PC-9 (cell line): ENCODE measurements at regions not wholly inside any gene's neighbourhood (a gene's known extent, or its start where the extent isn't known, plus 50 kb on each side); places are given as distances from the start of the nearest gene placed in this dataset.

ENCODE experiments used
- BruUV-seq: library from RNA; stranded (reverse); fragments of 400-500 nt; replicated peaks from 2 replicates; lab custom pipeline; 2021; lab: Mats Ljungman, UMichigan
- CTCF ChIA-PET: fragments of 300-600 bp; sonication (Branson Sonifier 250); formaldehyde crosslinking; loops from one replicate; lab custom pipeline; 2022; ENCODE audit warnings: antibody characterized with exemption; lab: Charles Lee
- POLR2A ChIA-PET: fragments of 300-600 bp; sonication (Branson Sonifier 250); formaldehyde crosslinking; loops from one replicate; lab custom pipeline; 2022; ENCODE audit warnings: antibody characterized with exemption; ENCODE audit not compliant: unreplicated experiment; lab: Charles Lee
- DNase-seq, 2 experiments: peaks; one replicate each; pipeline versions ENCODE4 v3.0.0 to v3.0.0-alpha.2; 2015 to 2022; ENCODE audit warnings: mixed read lengths in 1 of 2
- H2AFZ ChIP-seq: fragments of 200-600 bp; sonication (generic); 2 replicates; pipeline ENCODE4 v1.8.1; 2017; ENCODE audit warnings: antibody characterized with exemption
- H3F3A ChIP-seq: fragments of 200-600 bp; sonication (generic); 2 replicates; pipeline ENCODE4 v1.8.1; 2017; ENCODE audit warnings: antibody characterized with exemption, mild to moderate bottlenecking, low read depth; ENCODE audit not compliant: insufficient read depth
- H3K27ac ChIP-seq: fragments of 200-600 bp; sonication (generic); 2 replicates; pipeline ENCODE4 v1.6.1; 2016; ENCODE audit warnings: mixed run types
- H3K27me3 ChIP-seq: fragments of 200-600 bp; sonication (generic); 2 replicates; pipeline ENCODE4 v1.6.1; 2016; ENCODE audit warnings: low read depth, mixed run types; ENCODE audit not compliant: insufficient read depth
- H3K36me3 ChIP-seq: fragments of 200-600 bp; sonication (generic); 2 replicates; pipeline ENCODE4 v1.6.1; 2016; ENCODE audit warnings: low read depth, mixed run types
- H3K4me1 ChIP-seq: fragments of 200-600 bp; sonication (generic); replicated peaks from 2 replicates; pipeline ENCODE4 v1.6.1; 2016; ENCODE audit warnings: mixed run types; ENCODE audit not compliant: insufficient read depth
- H3K4me2 ChIP-seq: fragments of 200-600 bp; sonication (generic); 2 replicates; pipeline ENCODE4 v1.6.1; 2017; ENCODE audit warnings: mixed run types
- H3K4me3 ChIP-seq: fragments of 200-600 bp; sonication (generic); 2 replicates; pipeline ENCODE4 v1.6.1; 2016; ENCODE audit warnings: mixed run types
- H3K79me2 ChIP-seq: fragments of 200-600 bp; sonication (generic); 2 replicates; pipeline ENCODE4 v1.6.1; 2017; ENCODE audit warnings: low read depth, mixed run types
- H3K9me2 ChIP-seq: fragments of 200-600 bp; sonication (generic); 2 replicates; pipeline ENCODE4 v1.8.1; 2017; ENCODE audit warnings: mild to moderate bottlenecking; ENCODE audit not compliant: insufficient read depth
- H3K9me3 ChIP-seq: fragments of 200-600 bp; sonication (generic); 2 replicates; pipeline ENCODE4 v1.8.1; 2016; ENCODE audit warnings: low read depth; ENCODE audit not compliant: insufficient read depth
- H4K20me1 ChIP-seq: fragments of 200-600 bp; sonication (generic); 2 replicates; pipeline ENCODE4 v1.8.1; 2017; ENCODE audit not compliant: insufficient read depth
- EZH2 ChIP-seq: fragments of 200-600 bp; sonication (generic); IDR thresholded peaks from 2 replicates; pipeline ENCODE4 v1.8.0; 2017; ENCODE audit warnings: antibody characterized with exemption, low read depth
- intact Hi-C: fragments of 100-400 bp; cut with micrococcal nuclease; formaldehyde crosslinking; loops from one replicate; pipeline ENCODE4 v1.10.0; 2022; ENCODE audit not compliant: unreplicated experiment
- TF ChIP-seq, protein P1 (sequence below): fragments of 200-600 bp; sonication (generic); conservative IDR thresholded peaks from 2 replicates; pipeline ENCODE4 v1.6.1; 2017; ENCODE audit warnings: mixed run types, antibody characterized with exemption, mild to moderate bottlenecking, moderate library complexity

DNA sequence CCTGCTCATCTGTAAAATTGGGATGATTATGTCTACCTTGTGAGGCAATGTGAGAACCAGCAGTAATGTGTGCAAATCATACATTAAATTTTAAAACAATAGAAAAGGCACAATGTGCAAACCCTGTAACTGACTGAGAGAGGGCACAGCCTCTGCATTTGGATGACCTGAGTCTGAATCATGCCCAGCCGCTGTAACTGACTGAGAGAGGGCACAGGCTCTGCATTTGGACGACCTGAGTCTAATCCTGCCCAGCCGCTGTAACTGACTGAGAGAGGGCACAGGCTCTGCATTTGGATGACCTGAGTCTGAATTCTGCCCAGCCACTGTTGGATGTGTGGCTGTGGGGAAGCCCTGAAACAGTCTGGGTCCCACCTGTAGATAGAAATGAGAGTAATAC lies 351.5 kb upstream of the SHH start:
- POLR2A ChIA-PET = no interaction called here
- intact Hi-C loops = no loop called here

GRCh38 chr7:156162451-156162850 lies 350.2 kb upstream of the SHH start:
- H3K27ac ChIP-seq = no peak overlapping the region
- H3K9me3 ChIP-seq = no peaks in the 10 kb centered on the region
- H3K4me1 ChIP-seq = 0 out of 2 replicates have a peak, but pooled peaks cover 4% of the 10 kb centered on the region
- ChIA-PET CTCF (no interaction called here), POLR2A (no interaction called here)
- H2AFZ ChIP-seq = no peak overlapping the region
- DNase-seq = no peak
- no peaks in the 10 kb centered on the region for H3K79me2 ChIP-seq
- BruUV-seq = no TSS peak
- no peaks in the 10 kb centered on the region for H4K20me1 ChIP-seq
- H3K4me3 ChIP-seq = no peak overlapping the region
- no peaks in the 10 kb centered on the region for H3F3A ChIP-seq
- peaks cover 63% of the 10 kb centered on the region for H3K27me3 ChIP-seq
- TF ChIP-seq, protein P1, sequence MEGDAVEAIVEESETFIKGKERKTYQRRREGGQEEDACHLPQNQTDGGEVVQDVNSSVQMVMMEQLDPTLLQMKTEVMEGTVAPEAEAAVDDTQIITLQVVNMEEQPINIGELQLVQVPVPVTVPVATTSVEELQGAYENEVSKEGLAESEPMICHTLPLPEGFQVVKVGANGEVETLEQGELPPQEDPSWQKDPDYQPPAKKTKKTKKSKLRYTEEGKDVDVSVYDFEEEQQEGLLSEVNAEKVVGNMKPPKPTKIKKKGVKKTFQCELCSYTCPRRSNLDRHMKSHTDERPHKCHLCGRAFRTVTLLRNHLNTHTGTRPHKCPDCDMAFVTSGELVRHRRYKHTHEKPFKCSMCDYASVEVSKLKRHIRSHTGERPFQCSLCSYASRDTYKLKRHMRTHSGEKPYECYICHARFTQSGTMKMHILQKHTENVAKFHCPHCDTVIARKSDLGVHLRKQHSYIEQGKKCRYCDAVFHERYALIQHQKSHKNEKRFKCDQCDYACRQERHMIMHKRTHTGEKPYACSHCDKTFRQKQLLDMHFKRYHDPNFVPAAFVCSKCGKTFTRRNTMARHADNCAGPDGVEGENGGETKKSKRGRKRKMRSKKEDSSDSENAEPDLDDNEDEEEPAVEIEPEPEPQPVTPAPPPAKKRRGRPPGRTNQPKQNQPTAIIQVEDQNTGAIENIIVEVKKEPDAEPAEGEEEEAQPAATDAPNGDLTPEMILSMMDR = no peak
- TF ChIP-seq EZH2 = no peak
- no peaks in the 10 kb centered on the region for H3K9me2 ChIP-seq
- H3K4me2 ChIP-seq = no peak overlapping the region
- H3K36me3 ChIP-seq = no peaks in the 10 kb centered on the region
- intact Hi-C loops = no loop called here

More for the DNA sequence above, 351.5 kb upstream of the SHH start:
- CTCF ChIA-PET = no interaction called here
- no peak for DNase-seq
- 0 out of 2 replicates have a peak, but pooled peaks cover 4% of the 10 kb centered on the region for H3K4me1 ChIP-seq
- no peak overlapping the region for H3K4me3 ChIP-seq
- no peaks in the 10 kb centered on the region for H3K36me3 ChIP-seq
- no peaks in the 10 kb centered on the region for H3K9me3 ChIP-seq
- peaks cover 69% of the 10 kb centered on the region for H3K27me3 ChIP-seq
- no peaks in the 10 kb centered on the region for H3F3A ChIP-seq
- H3K9me2 ChIP-seq = no peaks in the 10 kb centered on the region
- BruUV-seq = no TSS peak
- TF ChIP-seq EZH2 = no peak
- TF ChIP-seq, protein P1 = no peak
- no peaks in the 10 kb centered on the region for H3K79me2 ChIP-seq
- no peaks in the 10 kb centered on the region for H4K20me1 ChIP-seq
- H3K27ac ChIP-seq = no peak overlapping the region
- no peak overlapping the region for H2AFZ ChIP-seq
- H3K4me2 ChIP-seq = no peak overlapping the region

GRCh38 chr7:156160811-156161210 lies 348.5 kb upstream of the SHH start:
- H3K4me3 ChIP-seq = no peak overlapping the region
- DNase-seq = no peak
- no TSS peak for BruUV-seq
- CTCF ChIA-PET = no interaction called here
- POLR2A ChIA-PET = no interaction called here
- H3K9me3 ChIP-seq = no peaks in the 10 kb centered on the region
- no peak overlapping the region for H3K27ac ChIP-seq
- H3F3A ChIP-seq = no peaks in the 10 kb centered on the region
- no peaks in the 10 kb centered on the region for H3K36me3 ChIP-seq
- no peaks in the 10 kb centered on the region for H3K9me2 ChIP-seq
- intact Hi-C loops = no loop called here
- H2AFZ ChIP-seq = no peak overlapping the region
- 0 out of 2 replicates have a peak, but pooled peaks cover 4% of the 10 kb centered on the region for H3K4me1 ChIP-seq
- peaks cover 50% of the 10 kb centered on the region for H3K27me3 ChIP-seq
- peak overlapping the region; percentile 14; the same call in 1 of the 2 replicates for H3K4me2 ChIP-seq
- no peaks in the 10 kb centered on the region for H3K79me2 ChIP-seq
- no peaks in the 10 kb centered on the region for H4K20me1 ChIP-seq
- TF ChIP-seq, protein P1 = no peak
- no peak for TF ChIP-seq EZH2
